ENCODE measurements at regions not wholly inside any gene's neighbourhood (a gene's known extent, or its start where the extent isn't known, plus 50 kb on each side); places are given as distances from the start of the nearest gene placed in this dataset.

DNA sequence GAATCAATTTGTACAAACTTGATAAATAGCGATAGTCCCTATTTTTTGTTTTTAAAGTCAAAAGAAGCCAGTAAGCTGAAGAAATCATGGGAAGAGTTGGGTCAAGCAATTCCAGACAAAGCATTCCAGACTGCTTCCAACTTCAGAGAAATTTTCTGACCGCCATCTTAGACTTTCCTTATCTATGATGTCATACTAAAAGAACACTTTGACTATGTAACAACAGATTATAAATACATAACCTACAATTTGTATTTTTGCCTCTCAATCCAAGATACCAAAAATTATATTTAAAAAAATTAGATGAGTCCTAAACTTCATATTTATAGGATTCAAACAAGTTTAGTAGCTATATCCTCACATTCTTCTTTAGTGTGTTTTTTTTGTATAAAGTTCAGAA, 286.2 kb upstream of the KCNH8 start:
- TF ChIP-seq EZH2 (IDR thresholded peaks at IDR 0.05; ENCODE audit: insufficient read depth, poor library complexity, severe bottlenecking) (no peak), EZH2phosphoT487 (IDR thresholded peaks at IDR 0.05; ENCODE audit: insufficient read depth, low read depth) (no peak)

Data from GM23248 (cell line).